ENCODE measurements at regions not wholly inside any gene's neighbourhood (a gene's known extent, or its start where the extent isn't known, plus 50 kb on each side); places are given as distances from the start of the nearest gene placed in this dataset.

GRCh38 chr4:11326021-11326420 lies 102.7 kb downstream of the HS3ST1 start:
- Histone ChIP-seq H3K4me1 (ENCODE audit: insufficient read depth, insufficient read length) (no peaks in the 10 kb centered on the region), H3K9me3 (ENCODE audit: insufficient read depth, low read length) (peaks cover 48% of the 10 kb centered on the region), H3K36me3 (ENCODE audit: insufficient read depth, insufficient read length, low read length) (no peaks in the 10 kb centered on the region), H3K27me3 (ENCODE audit: insufficient read depth, insufficient read length) (no peaks in the 10 kb centered on the region), H3K4me3 (ENCODE audit: insufficient read length, low read depth) (no peak overlapping the region), H3K9ac (ENCODE audit: insufficient read length, low read depth) (no peak overlapping the region)
- no peak for DNase-seq (ENCODE audit: low read depth, low spot score)
- TF ChIP-seq ZNF274 (IDR thresholded peaks at IDR 0.05; ENCODE audit: low read depth, low read length) (no peak), YY1 (IDR thresholded peaks at IDR 0.05; ENCODE audit: insufficient read depth, insufficient read length) (no peak), SUZ12 (IDR thresholded peaks at IDR 0.05; ENCODE audit: extremely low read depth, insufficient read depth, insufficient read length) (no peak)

- Histone ChIP-seq H3K27me3 (ENCODE audit: insufficient read depth, insufficient read length) (no peaks in the 10 kb centered on the region), H3K9ac (ENCODE audit: insufficient read length, low read depth) (no peak overlapping the region), H3K9me3 (ENCODE audit: insufficient read depth, low read length) (peaks cover 47% of the 10 kb centered on the region), H3K4me3 (ENCODE audit: insufficient read length, low read depth) (no peak overlapping the region), H3K36me3 (ENCODE audit: insufficient read depth, insufficient read length, low read length) (no peaks in the 10 kb centered on the region), H3K4me1 (ENCODE audit: insufficient read depth, insufficient read length) (no peaks in the 10 kb centered on the region)
- TF ChIP-seq ZNF274 (IDR thresholded peaks at IDR 0.05; ENCODE audit: low read depth, low read length), result no peak
- DNase-seq (ENCODE audit: low read depth, low spot score), result peak; percentile 51
Measured at GRCh38 chr4:11323771-11324170, 104.9 kb downstream of the HS3ST1 start.

- no peaks in the 10 kb centered on the region for H3K4me1 ChIP-seq (ENCODE audit: insufficient read depth, insufficient read length)
- H3K27me3 ChIP-seq (ENCODE audit: insufficient read depth, insufficient read length), result no peaks in the 10 kb centered on the region
- no peaks in the 10 kb centered on the region for H3K9me3 ChIP-seq (ENCODE audit: insufficient read depth, low read length)
- H3K36me3 ChIP-seq (ENCODE audit: insufficient read depth, insufficient read length, low read length), result no peaks in the 10 kb centered on the region
- no peak for TF ChIP-seq SUZ12 (IDR thresholded peaks at IDR 0.05; ENCODE audit: extremely low read depth, insufficient read depth, insufficient read length)
- TF ChIP-seq ZNF274 (IDR thresholded peaks at IDR 0.05; ENCODE audit: low read depth, low read length), result no peak
- TF ChIP-seq YY1 (IDR thresholded peaks at IDR 0.05; ENCODE audit: insufficient read depth, insufficient read length), result no peak
- no peak for DNase-seq (ENCODE audit: low read depth, low spot score)
- no peak overlapping the region for H3K9ac ChIP-seq (ENCODE audit: insufficient read length, low read depth)
- H3K4me3 ChIP-seq (ENCODE audit: insufficient read length, low read depth), result no peak overlapping the region
Measured at GRCh38 chr4:11313157-11313943, 115.3 kb downstream of the HS3ST1 start.

GRCh38 chr4:11312389-11312788 lies 116.3 kb downstream of the HS3ST1 start:
- no peaks in the 10 kb centered on the region for H3K4me1 ChIP-seq (ENCODE audit: insufficient read depth, insufficient read length)
- no peak for DNase-seq (ENCODE audit: low read depth, low spot score)
- no peak overlapping the region for H3K4me3 ChIP-seq (ENCODE audit: insufficient read length, low read depth)
- peaks cover 9% of the 10 kb centered on the region; the same call in 1 of the 2 replicates for H3K9me3 ChIP-seq (ENCODE audit: insufficient read depth, low read length)
- TF ChIP-seq ZNF274 (IDR thresholded peaks at IDR 0.05; ENCODE audit: low read depth, low read length) (no peak), SUZ12 (IDR thresholded peaks at IDR 0.05; ENCODE audit: extremely low read depth, insufficient read depth, insufficient read length) (no peak), YY1 (IDR thresholded peaks at IDR 0.05; ENCODE audit: insufficient read depth, insufficient read length) (no peak)
- H3K9ac ChIP-seq (ENCODE audit: insufficient read length, low read depth), result no peak overlapping the region
- H3K27me3 ChIP-seq (ENCODE audit: insufficient read depth, insufficient read length), result no peaks in the 10 kb centered on the region
- no peaks in the 10 kb centered on the region for H3K36me3 ChIP-seq (ENCODE audit: insufficient read depth, insufficient read length, low read length)

DNA sequence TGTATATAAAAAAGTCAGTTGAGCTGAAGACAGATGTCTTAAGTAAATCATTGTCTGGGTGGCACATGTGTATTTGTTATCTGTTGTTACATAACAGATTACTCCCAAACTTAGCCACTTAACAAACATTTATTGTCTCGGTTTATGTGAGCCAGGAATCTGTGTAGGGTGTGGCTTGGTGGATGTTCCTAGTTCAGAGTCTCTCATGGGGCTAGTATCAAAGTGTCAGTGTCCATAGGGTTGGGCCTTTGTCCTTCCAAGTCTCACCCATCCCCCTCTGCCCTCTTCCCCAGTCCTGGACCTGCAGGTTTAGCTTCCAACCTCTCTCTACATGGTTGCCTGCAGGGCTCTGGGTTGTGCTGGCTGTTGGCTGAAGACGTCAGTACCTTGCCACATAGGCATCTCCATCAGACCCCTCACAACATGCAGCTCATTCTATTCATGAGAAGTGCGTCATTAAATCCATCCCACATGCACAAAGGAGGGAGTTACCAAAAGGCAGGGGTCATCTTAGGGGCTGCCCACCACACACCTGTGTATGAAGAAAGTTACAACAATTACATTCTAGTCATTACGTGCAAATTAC lies 127.5 kb downstream of the HS3ST1 start:
- no peak for DNase-seq (ENCODE audit: low read depth, low spot score)
- no peaks in the 10 kb centered on the region for H3K27me3 ChIP-seq (ENCODE audit: insufficient read depth, insufficient read length)
- H3K4me1 ChIP-seq (ENCODE audit: insufficient read depth, insufficient read length), result no peaks in the 10 kb centered on the region
- no peak overlapping the region for H3K4me3 ChIP-seq (ENCODE audit: insufficient read length, low read depth)
- no peaks in the 10 kb centered on the region for H3K36me3 ChIP-seq (ENCODE audit: insufficient read depth, insufficient read length, low read length)
- no peaks in the 10 kb centered on the region for H3K9me3 ChIP-seq (ENCODE audit: insufficient read depth, low read length)
- TF ChIP-seq YY1 (IDR thresholded peaks at IDR 0.05; ENCODE audit: insufficient read depth, insufficient read length) (no peak), ZNF274 (IDR thresholded peaks at IDR 0.05; ENCODE audit: low read depth, low read length) (no peak), SUZ12 (IDR thresholded peaks at IDR 0.05; ENCODE audit: extremely low read depth, insufficient read depth, insufficient read length) (no peak)
- H3K9ac ChIP-seq (ENCODE audit: insufficient read length, low read depth), result no peak overlapping the region

DNA sequence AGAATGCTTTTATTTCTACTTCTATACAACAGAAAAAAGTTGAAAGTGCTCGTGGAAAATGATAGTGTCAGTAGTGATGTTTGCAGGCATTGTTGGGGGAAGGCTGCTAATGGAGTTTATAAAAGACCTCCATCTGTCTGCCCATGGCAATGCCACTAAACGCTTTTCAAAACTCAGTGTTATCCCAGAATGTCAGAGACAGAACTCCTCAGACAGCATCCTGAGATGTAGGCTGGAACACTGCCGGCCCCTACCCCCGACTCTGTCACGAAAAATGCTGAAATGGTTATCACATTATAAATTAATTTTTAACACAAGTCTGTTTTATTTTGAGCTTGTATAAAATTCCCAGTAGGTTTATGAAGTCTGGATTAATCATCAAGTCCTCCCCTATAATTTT lies 128.9 kb downstream of the HS3ST1 start:
- H3K9ac ChIP-seq (ENCODE audit: insufficient read length, low read depth), result no peak overlapping the region
- TF ChIP-seq SUZ12 (IDR thresholded peaks at IDR 0.05; ENCODE audit: extremely low read depth, insufficient read depth, insufficient read length), result no peak
- no peak for TF ChIP-seq ZNF274 (IDR thresholded peaks at IDR 0.05; ENCODE audit: low read depth, low read length)
- TF ChIP-seq YY1 (IDR thresholded peaks at IDR 0.05; ENCODE audit: insufficient read depth, insufficient read length), result no peak
- H3K27me3 ChIP-seq (ENCODE audit: insufficient read depth, insufficient read length), result no peaks in the 10 kb centered on the region
- no peak overlapping the region for H3K4me3 ChIP-seq (ENCODE audit: insufficient read length, low read depth)
- H3K4me1 ChIP-seq (ENCODE audit: insufficient read depth, insufficient read length), result no peaks in the 10 kb centered on the region
- no peaks in the 10 kb centered on the region for H3K9me3 ChIP-seq (ENCODE audit: insufficient read depth, low read length)
- H3K36me3 ChIP-seq (ENCODE audit: insufficient read depth, insufficient read length, low read length), result no peaks in the 10 kb centered on the region
- DNase-seq (ENCODE audit: low read depth, low spot score), result no peak

- H3K27me3 ChIP-seq (ENCODE audit: insufficient read depth, insufficient read length), result no peaks in the 10 kb centered on the region
- H3K9me3 ChIP-seq (ENCODE audit: insufficient read depth, low read length), result no peaks in the 10 kb centered on the region
- H3K36me3 ChIP-seq (ENCODE audit: insufficient read depth, insufficient read length, low read length), result no peaks in the 10 kb centered on the region
- no peak overlapping the region for H3K4me3 ChIP-seq (ENCODE audit: insufficient read length, low read depth)
- DNase-seq (ENCODE audit: low read depth, low spot score), result no peak
- H3K9ac ChIP-seq (ENCODE audit: insufficient read length, low read depth), result no peak overlapping the region
- TF ChIP-seq YY1 (IDR thresholded peaks at IDR 0.05; ENCODE audit: insufficient read depth, insufficient read length) (no peak), SUZ12 (IDR thresholded peaks at IDR 0.05; ENCODE audit: extremely low read depth, insufficient read depth, insufficient read length) (no peak), ZNF274 (IDR thresholded peaks at IDR 0.05; ENCODE audit: low read depth, low read length) (no peak)
- no peaks in the 10 kb centered on the region for H3K4me1 ChIP-seq (ENCODE audit: insufficient read depth, insufficient read length)
Measured at GRCh38 chr4:11299016-11299415, 129.7 kb downstream of the HS3ST1 start.

Measured in NT2/D1 (cell line).